SK-N-SH (cell line): ENCODE measurements at regions not wholly inside any gene's neighbourhood (a gene's known extent, or its start where the extent isn't known, plus 50 kb on each side); places are given as distances from the start of the nearest gene placed in this dataset.

ENCODE experiments used
- CTCF ChIA-PET: fragments of 300-600, 350-600 bp; formaldehyde crosslinking; extraction: SDS; loops from one replicate; lab custom pipeline; 2021; lab: Yijun Ruan, JAX
- POLR2A ChIA-PET: fragments of 350-600 bp; sonication (Branson Sonifier 250); formaldehyde crosslinking; extraction: SDS; loops from one replicate; lab custom pipeline; 2020; ENCODE audit warnings: antibody characterized with exemption, inconsistent platforms; lab: Yijun Ruan, JAX
- DNase-seq: peaks from one replicate; pipeline ENCODE4 v3.0.0; 2012
- H2AFZ ChIP-seq: fragments of 200-600 bp; sonication (generic); 2 replicates; pipeline ENCODE4 v1.8.1; 2016; ENCODE audit warnings: antibody characterized with exemption, mild to moderate bottlenecking, low read depth
- H3F3A ChIP-seq: fragments of 200-600 bp; sonication (generic); replicated peaks from 2 replicates; pipeline ENCODE3; 2016; ENCODE audit warnings: antibody characterized with exemption, mild to moderate bottlenecking; ENCODE audit not compliant: insufficient read depth
- H3K27ac ChIP-seq, 2 experiments: fragments of 200-500 bp in 1 of 2; fragments of 200-600 bp in 1 of 2; sonication (Bioruptor generic) in 1 of 2; sonication (generic), shearing (Covaris generic) in 1 of 2; 2 replicates each; pipeline versions ENCODE4 v1.5.1 to v1.6.1; 2014 to 2016; ENCODE audit warnings: low read depth in 2 of 2, inconsistent platforms in 1 of 2, low read length in 1 of 2, mild to moderate bottlenecking in 1 of 2, mixed read lengths in 1 of 2
- H3K27me3 ChIP-seq: fragments of 200-600 bp; sonication (generic), shearing (Covaris generic); 2 replicates; pipeline ENCODE4 v1.6.1; 2016; ENCODE audit warnings: mixed run types; ENCODE audit not compliant: insufficient read depth
- H3K36me3 ChIP-seq, 2 experiments: fragments of 200-500 bp in 1 of 2; fragments of 200-600 bp in 1 of 2; sonication (Bioruptor generic) in 1 of 2; sonication (generic) in 1 of 2; replicated peaks in 1 of 2; 2 replicates each; pipeline versions ENCODE3 to v1.5.1; 2014 to 2016; ENCODE audit warnings: low read length in 1 of 2, mild to moderate bottlenecking in 1 of 2; ENCODE audit not compliant: insufficient read depth in 2 of 2, control insufficient read depth in 1 of 2
- H3K4me1 ChIP-seq, 2 experiments: fragments of 200-500 bp in 1 of 2; fragments of 200-600 bp in 1 of 2; sonication (Bioruptor generic) in 1 of 2; sonication (generic), shearing (Covaris generic) in 1 of 2; 2 replicates each; pipeline versions ENCODE4 v1.5.1 to v1.6.1; 2014 to 2016; ENCODE audit warnings: low read depth in 1 of 2, low read length in 1 of 2, mixed run types in 1 of 2; ENCODE audit not compliant: insufficient read depth in 2 of 2, control insufficient read depth in 1 of 2
- H3K4me2 ChIP-seq: fragments of 200-600 bp; sonication (generic), shearing (Covaris generic); 2 replicates; pipeline ENCODE4 v1.6.1; 2017; ENCODE audit warnings: mixed run types
- H3K4me3 ChIP-seq, 2 experiments: fragments of 200-500 bp in 1 of 2; fragments of 200-600 bp in 1 of 2; sonication (Bioruptor generic) in 1 of 2; sonication (generic), shearing (Covaris generic) in 1 of 2; 2 replicates each; pipeline versions ENCODE4 v1.5.1 to v1.8.1; 2014 to 2016; ENCODE audit warnings: low read depth in 2 of 2, inconsistent platforms in 1 of 2, low read length in 1 of 2, mild to moderate bottlenecking in 1 of 2, mixed read lengths in 1 of 2, moderate library complexity in 1 of 2
- H3K79me2 ChIP-seq: fragments of 200-600 bp; sonication (generic); 2 replicates; pipeline ENCODE4 v1.8.1; 2017; ENCODE audit warnings: mild to moderate bottlenecking; ENCODE audit not compliant: insufficient read depth
- H3K9ac ChIP-seq: fragments of 200-600 bp; sonication (generic); 2 replicates; pipeline ENCODE4 v1.6.1; 2017; ENCODE audit warnings: mixed run types
- H3K9me2 ChIP-seq: fragments of 200-600 bp; sonication (generic); 2 replicates; pipeline ENCODE4 v1.6.1; 2017; ENCODE audit warnings: mixed run types
- H3K9me3 ChIP-seq: fragments of 200-600 bp; sonication (generic); 2 replicates; pipeline ENCODE4 v1.6.1; 2017; ENCODE audit warnings: mixed run types, mild to moderate bottlenecking, moderate library complexity
- H4K20me1 ChIP-seq: fragments of 200-600 bp; sonication (generic); 2 replicates; pipeline ENCODE4 v1.6.1; 2017; ENCODE audit warnings: mild to moderate bottlenecking, mixed run types; ENCODE audit not compliant: insufficient read depth
- CHD2 ChIP-seq: fragments of 150-350 bp; IDR thresholded peaks from 2 replicates; pipeline ENCODE4 v1.6.1; 2018; ENCODE audit warnings: low read length; ENCODE audit not compliant: partially characterized antibody
- EP300 ChIP-seq, 2 experiments: IDR thresholded peaks; 2 replicates each; pipeline versions ENCODE4 v1.4.0 to v1.6.1; 2012; ENCODE audit warnings: borderline replicate concordance in 1 of 2, low read depth in 1 of 2, low read length in 1 of 2
- FOXJ3 ChIP-seq: sonication (generic); formaldehyde crosslinking; IDR thresholded peaks from 2 replicates; pipeline ENCODE4 v1.5.1; 2020; ENCODE audit warnings: mild to moderate bottlenecking, missing genetic modification reagents
- GABPA ChIP-seq: IDR thresholded peaks from 2 replicates; pipeline ENCODE4 v1.4.0; 2012; ENCODE audit warnings: low read depth, mild to moderate bottlenecking
- MAX ChIP-seq: IDR thresholded peaks from 2 replicates; pipeline ENCODE4 v1.4.0; 2012; ENCODE audit warnings: low read depth
- PBX3 ChIP-seq: IDR thresholded peaks from 2 replicates; pipeline ENCODE4; 2012
- RAD21 ChIP-seq: IDR thresholded peaks from 2 replicates; pipeline ENCODE4 v1.6.1; 2012; ENCODE audit warnings: mild to moderate bottlenecking, low read length
- RFX5 ChIP-seq: IDR thresholded peaks from 2 replicates; pipeline ENCODE4 v1.6.1; 2012; ENCODE audit warnings: mild to moderate bottlenecking, improper control_type of control experiment, low read length
- SIN3A ChIP-seq: IDR thresholded peaks from 2 replicates; pipeline ENCODE4 v1.6.1; 2012; ENCODE audit warnings: low read depth, mild to moderate bottlenecking, low read length, moderate library complexity, borderline replicate concordance
- TEAD4 ChIP-seq: IDR thresholded peaks from 2 replicates; pipeline ENCODE4 v1.4.0; 2012; ENCODE audit warnings: mild to moderate bottlenecking, borderline replicate concordance; ENCODE audit not compliant: insufficient read depth
- YY1 ChIP-seq: IDR thresholded peaks from 2 replicates; pipeline ENCODE4 v1.4.0; 2012; ENCODE audit warnings: low read depth, mild to moderate bottlenecking
- ZBTB33 ChIP-seq: IDR thresholded peaks from 2 replicates; pipeline ENCODE4 v1.4.0; 2012; ENCODE audit warnings: low read depth, borderline replicate concordance
- WGBS: methylation state at CpG from one replicate; pipeline ENCODE4 v1.1.6; 2017; ENCODE audit warnings: low lambda C conversion rate; 5-methylcytosine and 5-hydroxymethylcytosine counted together
- TF ChIP-seq, protein P1 (sequence below): IDR thresholded peaks from 2 replicates; pipeline ENCODE4 v1.6.1; 2012; ENCODE audit warnings: mild to moderate bottlenecking, low read depth, low read length, moderate library complexity

- Histone ChIP-seq H3K27ac (no peak overlapping the region), H2AFZ (peak overlapping the region; percentile 66), H4K20me1 (no peaks in the 10 kb centered on the region), H3K4me2 (peak overlapping the region; percentile 77), H3K9ac (no peak overlapping the region), H3F3A (no peaks in the 10 kb centered on the region), H3K27me3 (peaks cover 7% of the 10 kb centered on the region; the same call in 1 of the 2 replicates), H3K4me3 (peak overlapping the region; percentile 21 to 51), H3K36me3 (no peaks in the 10 kb centered on the region), H3K9me2 (no peaks in the 10 kb centered on the region), H3K79me2 (no peaks in the 10 kb centered on the region), H3K9me3 (no peaks in the 10 kb centered on the region), H3K4me1 (no peaks in the 10 kb centered on the region; a peak in 1 of 4 replicates)
- peak; percentile 29 for DNase-seq
- 24% methylated on average over 16 of the region's 17 CpGs for WGBS
- ChIA-PET CTCF (interaction anchor here (1.4 kb wide), 1 partner anchor 11 kb away, joined by 3 read pairs; no protein-coding TSS in a partner anchor), POLR2A (no interaction called here)
- TF ChIP-seq FOXJ3 (no peak), RFX5 (no peak), SIN3A (no peak), GABPA (no peak), CHD2 (no peak), PBX3 (no peak), MAX (no peak), EP300 (IDR thresholded peaks at IDR 0.05; ENCODE audit: borderline replicate concordance in 1 of 2, low read depth in 1 of 2, low read length in 1 of 2) (no peak), YY1 (no peak), TEAD4 (no peak), RAD21 (no peak), ZBTB33 (no peak)
- TF ChIP-seq, protein P1, sequence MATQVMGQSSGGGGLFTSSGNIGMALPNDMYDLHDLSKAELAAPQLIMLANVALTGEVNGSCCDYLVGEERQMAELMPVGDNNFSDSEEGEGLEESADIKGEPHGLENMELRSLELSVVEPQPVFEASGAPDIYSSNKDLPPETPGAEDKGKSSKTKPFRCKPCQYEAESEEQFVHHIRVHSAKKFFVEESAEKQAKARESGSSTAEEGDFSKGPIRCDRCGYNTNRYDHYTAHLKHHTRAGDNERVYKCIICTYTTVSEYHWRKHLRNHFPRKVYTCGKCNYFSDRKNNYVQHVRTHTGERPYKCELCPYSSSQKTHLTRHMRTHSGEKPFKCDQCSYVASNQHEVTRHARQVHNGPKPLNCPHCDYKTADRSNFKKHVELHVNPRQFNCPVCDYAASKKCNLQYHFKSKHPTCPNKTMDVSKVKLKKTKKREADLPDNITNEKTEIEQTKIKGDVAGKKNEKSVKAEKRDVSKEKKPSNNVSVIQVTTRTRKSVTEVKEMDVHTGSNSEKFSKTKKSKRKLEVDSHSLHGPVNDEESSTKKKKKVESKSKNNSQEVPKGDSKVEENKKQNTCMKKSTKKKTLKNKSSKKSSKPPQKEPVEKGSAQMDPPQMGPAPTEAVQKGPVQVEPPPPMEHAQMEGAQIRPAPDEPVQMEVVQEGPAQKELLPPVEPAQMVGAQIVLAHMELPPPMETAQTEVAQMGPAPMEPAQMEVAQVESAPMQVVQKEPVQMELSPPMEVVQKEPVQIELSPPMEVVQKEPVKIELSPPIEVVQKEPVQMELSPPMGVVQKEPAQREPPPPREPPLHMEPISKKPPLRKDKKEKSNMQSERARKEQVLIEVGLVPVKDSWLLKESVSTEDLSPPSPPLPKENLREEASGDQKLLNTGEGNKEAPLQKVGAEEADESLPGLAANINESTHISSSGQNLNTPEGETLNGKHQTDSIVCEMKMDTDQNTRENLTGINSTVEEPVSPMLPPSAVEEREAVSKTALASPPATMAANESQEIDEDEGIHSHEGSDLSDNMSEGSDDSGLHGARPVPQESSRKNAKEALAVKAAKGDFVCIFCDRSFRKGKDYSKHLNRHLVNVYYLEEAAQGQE, result no peak
These were observed 69.2 kb upstream of the ERG start for GRCh38 chr21:38567335-38567969.
